HFF-Myc (cell line): ENCODE measurements at regions not wholly inside any gene's neighbourhood (a gene's known extent, or its start where the extent isn't known, plus 50 kb on each side); places are given as distances from the start of the nearest gene placed in this dataset.

Experiments
- DNase-seq: peaks from one replicate; pipeline ENCODE4 v3.0.0-alpha.2; 2011; ENCODE audit warnings: low read depth; ENCODE audit errors: extremely low read depth
- H3K4me3 ChIP-seq: replicated peaks from 2 replicates; pipeline ENCODE4 v1.5.1; 2011; ENCODE audit warnings: low read depth, mild to moderate bottlenecking, control low read depth, low read length
- TF ChIP-seq, protein P1 (sequence below): IDR thresholded peaks from 2 replicates; pipeline ENCODE4 v1.5.1; 2012; ENCODE audit warnings: mild to moderate bottlenecking, low read depth, low read length, control low read depth; ENCODE audit errors: missing control alignments

DNA sequence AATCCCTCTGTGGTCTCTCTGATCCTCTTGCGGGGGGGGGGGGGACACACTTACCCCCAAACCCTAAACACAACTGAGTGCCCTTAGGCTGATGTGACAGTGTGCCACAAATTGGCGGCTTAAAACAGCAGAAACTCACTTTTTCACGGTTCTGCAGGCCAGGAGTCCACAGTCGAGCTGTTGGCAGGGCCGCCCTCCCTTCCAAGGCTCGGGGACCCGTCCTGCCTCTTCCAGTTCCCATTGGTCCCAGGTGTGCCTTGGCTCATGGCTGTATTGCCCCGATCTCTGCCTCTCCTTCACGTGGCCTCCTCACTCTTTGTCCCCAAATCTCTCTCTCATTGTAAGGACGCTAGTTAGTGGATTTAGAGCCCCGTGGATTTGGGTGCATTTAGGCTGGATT is 199.9 kb upstream of the CIBAR2 start:
- DNase-seq: no peak
- TF ChIP-seq, protein P1, sequence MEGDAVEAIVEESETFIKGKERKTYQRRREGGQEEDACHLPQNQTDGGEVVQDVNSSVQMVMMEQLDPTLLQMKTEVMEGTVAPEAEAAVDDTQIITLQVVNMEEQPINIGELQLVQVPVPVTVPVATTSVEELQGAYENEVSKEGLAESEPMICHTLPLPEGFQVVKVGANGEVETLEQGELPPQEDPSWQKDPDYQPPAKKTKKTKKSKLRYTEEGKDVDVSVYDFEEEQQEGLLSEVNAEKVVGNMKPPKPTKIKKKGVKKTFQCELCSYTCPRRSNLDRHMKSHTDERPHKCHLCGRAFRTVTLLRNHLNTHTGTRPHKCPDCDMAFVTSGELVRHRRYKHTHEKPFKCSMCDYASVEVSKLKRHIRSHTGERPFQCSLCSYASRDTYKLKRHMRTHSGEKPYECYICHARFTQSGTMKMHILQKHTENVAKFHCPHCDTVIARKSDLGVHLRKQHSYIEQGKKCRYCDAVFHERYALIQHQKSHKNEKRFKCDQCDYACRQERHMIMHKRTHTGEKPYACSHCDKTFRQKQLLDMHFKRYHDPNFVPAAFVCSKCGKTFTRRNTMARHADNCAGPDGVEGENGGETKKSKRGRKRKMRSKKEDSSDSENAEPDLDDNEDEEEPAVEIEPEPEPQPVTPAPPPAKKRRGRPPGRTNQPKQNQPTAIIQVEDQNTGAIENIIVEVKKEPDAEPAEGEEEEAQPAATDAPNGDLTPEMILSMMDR: no peak
- no peak overlapping the region for H3K4me3 ChIP-seq

DNA sequence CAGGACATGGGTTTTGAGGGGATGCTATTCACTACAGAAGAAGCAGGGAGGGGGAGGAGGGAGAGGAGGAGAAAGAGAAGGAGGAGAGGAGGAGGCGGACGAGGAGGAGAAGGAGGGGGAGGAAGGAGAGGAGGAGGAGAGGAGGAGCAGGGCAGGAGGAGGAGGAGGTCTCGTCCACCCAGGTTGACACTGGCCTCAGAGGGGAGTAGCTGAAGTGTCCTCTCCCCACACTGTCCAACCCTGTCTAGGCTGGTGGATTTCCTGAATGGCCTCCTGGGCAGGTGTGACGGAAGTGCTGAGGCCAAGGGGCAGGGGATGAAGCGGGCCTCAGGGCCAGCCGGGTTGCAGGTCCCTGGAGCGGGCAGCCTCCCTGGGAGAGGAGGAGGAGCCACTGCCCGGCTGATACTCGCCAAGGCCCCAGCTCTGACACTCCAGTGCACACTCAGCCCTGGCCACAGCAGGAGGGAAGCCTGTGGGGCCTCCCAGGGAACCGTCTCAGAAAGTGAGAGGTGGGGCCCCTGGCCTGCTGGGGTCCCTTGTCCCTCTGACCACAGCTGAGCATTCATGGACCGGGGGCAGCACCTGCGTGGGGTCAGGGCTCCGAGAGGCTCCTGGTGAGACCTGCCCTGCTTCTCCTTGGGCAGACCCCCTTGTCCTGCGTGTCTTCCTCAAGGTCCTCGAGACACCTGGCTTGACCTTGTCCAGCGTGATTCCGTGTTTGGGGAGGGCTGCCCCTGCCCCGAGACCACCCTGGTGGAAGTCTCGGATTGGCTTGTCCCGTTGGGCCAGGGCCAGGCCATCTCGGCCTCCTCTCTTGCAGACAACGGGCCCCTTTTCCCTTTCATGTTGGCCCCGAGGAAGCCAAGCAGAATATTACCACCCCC is 200.6 kb upstream of the CIBAR2 start:
- no peak overlapping the region for H3K4me3 ChIP-seq
- DNase-seq: no peak
- TF ChIP-seq, protein P1: no peak

DNA sequence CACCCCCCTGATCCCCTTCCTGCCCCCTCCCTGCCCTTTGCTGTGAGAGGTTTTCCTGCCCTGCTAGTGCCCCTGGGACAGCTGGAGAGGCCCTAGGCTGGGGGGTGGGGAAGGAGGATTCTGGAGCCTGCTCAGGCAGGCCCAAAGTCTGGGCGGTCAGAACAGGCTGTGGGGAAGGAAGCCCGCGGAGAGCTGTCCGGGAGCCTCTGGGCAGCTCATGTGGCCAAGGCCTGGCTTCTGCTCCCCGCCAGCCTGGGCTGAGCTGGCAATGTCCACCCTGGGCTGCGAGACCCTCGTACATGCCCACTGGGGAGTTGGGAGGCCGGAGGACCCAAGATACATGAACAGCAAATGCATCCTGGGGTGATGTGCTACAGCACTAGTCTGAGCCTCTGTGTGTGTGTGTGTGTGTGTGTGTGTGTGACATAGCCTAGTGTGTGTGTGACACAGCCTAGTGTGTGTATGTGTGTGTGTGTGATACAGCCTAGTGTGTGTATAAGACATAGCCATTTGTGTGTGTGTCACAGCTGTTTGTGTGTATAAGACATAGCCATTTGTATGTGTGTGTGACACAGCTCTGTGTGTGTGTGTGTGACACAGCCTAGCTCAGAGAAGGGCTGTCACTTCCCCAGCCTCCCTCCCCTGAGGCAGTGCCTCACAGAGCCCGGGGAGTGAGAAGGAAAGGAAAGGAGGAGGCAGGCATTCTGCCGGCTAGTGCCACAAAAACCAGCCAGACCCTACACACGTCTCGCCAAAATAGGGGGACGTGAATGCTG is 201.4 kb upstream of the CIBAR2 start:
- TF ChIP-seq, protein P1: no peak
- DNase-seq: no peak

DNA sequence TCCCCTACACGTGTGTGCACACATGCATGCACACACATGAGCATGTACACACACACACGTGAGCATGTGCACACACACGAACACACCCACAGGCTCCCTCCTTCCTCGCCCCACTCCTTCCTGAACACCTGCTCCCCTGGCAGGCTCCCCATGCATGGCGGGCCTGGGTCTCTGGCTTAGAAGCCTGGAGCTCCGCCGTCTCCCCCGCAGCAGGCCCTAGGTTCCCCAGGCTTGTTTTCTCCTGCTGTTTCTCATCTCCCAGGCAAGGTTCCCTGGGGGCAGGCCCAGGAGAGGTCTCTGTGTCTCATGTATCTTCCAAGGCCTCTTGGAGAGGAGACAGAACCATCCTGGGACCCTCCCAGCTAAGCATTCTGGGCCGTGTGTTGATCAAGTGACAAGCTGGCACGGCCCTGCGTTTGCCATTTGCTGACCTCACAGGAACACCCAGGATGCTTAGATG is 202.3 kb upstream of the CIBAR2 start:
- H3K4me3 ChIP-seq: no peak overlapping the region
- DNase-seq: no peak
- TF ChIP-seq, protein P1: no peak

More for the DNA sequence above, 201.4 kb upstream of the CIBAR2 start:
- H3K4me3 ChIP-seq: no peak overlapping the region

DNA sequence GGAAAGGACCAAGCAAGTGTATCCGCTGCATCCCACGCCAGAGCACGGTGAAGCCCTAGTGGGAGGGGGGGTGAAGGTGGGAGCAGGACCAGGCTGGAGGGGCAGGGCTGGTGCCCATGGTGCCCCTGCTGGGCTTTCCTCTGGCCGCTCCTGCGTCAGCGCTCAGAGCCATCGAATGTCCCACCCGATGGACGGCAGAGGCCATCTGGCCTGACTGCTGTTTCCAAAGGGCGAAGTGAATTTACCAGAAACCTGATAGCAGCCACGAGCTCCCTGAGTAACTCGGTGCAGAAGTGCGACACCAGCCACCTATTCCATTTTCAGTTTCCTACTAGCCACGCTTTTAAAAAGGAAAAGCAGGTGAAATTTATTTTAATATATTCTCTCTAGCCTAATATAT is 203.6 kb upstream of the CIBAR2 start:
- TF ChIP-seq, protein P1: no peak
- no peak for DNase-seq
- no peak overlapping the region for H3K4me3 ChIP-seq

DNA sequence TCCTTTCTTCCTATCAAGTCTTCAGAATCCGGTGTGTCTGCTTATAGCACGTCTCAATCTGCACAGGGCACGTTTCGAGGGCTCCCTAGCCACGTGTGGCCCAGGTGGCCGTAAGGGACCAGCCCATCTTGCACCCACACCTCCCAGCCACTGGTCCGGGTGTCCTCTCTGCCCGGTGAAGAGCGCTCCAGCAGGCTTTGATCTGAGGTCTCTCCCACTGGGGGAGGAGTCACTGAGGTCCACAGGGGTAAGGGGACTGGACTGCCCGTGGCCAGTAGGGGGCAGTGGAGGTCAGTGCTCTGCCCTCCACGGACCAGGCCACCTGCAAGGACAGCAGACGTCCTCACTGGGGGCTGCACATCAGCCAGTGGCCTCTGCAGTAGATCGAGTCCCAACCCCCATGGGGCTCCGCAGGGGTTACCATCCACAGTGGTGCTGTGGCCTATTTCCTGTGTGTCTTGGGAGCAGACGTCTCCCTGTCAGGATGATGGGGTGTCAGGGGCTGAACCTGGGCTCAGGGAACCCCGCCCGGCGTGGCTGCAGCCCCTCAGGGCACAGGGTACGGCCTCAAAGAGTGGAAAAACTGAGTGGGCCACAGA is 204.1 kb upstream of the CIBAR2 start:
- H3K4me3 ChIP-seq: no peak overlapping the region
- TF ChIP-seq, protein P1: peak; percentile 88
- no peak for DNase-seq
